LNCaP clone FGC (cell line): ENCODE measurements at regions not wholly inside any gene's neighbourhood (a gene's known extent, or its start where the extent isn't known, plus 50 kb on each side); places are given as distances from the start of the nearest gene placed in this dataset.

ENCODE experiments used
- DNase-seq: peaks from one replicate; pipeline ENCODE4 v3.0.0-alpha.2; 2011; ENCODE audit warnings: low read depth
- H3K4me3 ChIP-seq: 2 replicates; pipeline ENCODE4 v1.5.1; 2011; ENCODE audit warnings: mild to moderate bottlenecking, low read depth, low read length, control low read depth
- CTCF ChIP-seq: IDR thresholded peaks from 2 replicates; pipeline ENCODE4 v1.5.1; 2012; ENCODE audit warnings: mild to moderate bottlenecking; ENCODE audit not compliant: control insufficient read depth, insufficient read depth; ENCODE audit errors: extremely low read depth

GRCh38 chr6:48844696-48845095, 618.4 kb downstream of the MMUT start:
- no peak for TF ChIP-seq CTCF
- no peak for DNase-seq

GRCh38 chr6:48840896-48841295, 622.2 kb downstream of the MMUT start:
- no peak overlapping the region for H3K4me3 ChIP-seq
- TF ChIP-seq CTCF = no peak
- no peak for DNase-seq

More at GRCh38 chr6:48844696-48845095, 618.4 kb downstream of the MMUT start:
- no peak overlapping the region for H3K4me3 ChIP-seq

- H3K4me3 ChIP-seq = no peak overlapping the region
- TF ChIP-seq CTCF = no peak
- DNase-seq = no peak
Measured at GRCh38 chr6:48839206-48839605, 623.8 kb downstream of the MMUT start.

GRCh38 chr6:48837744-48838143, 625.3 kb downstream of the MMUT start:
- DNase-seq = no peak
- H3K4me3 ChIP-seq = no peak overlapping the region
- TF ChIP-seq CTCF = no peak

GRCh38 chr6:48835421-48835958, 627.6 kb downstream of the MMUT start:
- no peak for TF ChIP-seq CTCF
- H3K4me3 ChIP-seq = no peak overlapping the region
- DNase-seq = no peak

- TF ChIP-seq CTCF = no peak
- DNase-seq = no peak
- no peak overlapping the region for H3K4me3 ChIP-seq
Measured at GRCh38 chr6:48834706-48835105, 628.3 kb downstream of the MMUT start.

- no peak for TF ChIP-seq CTCF
Measured at GRCh38 chr6:48833916-48834315, 629.1 kb downstream of the MMUT start.

More at GRCh38 chr6:48833916-48834315, 629.1 kb downstream of the MMUT start:
- DNase-seq = no peak
- no peak overlapping the region for H3K4me3 ChIP-seq
